LNCaP clone FGC (cell line): ENCODE measurements at regions not wholly inside any gene's neighbourhood (a gene's known extent, or its start where the extent isn't known, plus 50 kb on each side); places are given as distances from the start of the nearest gene placed in this dataset.
"Not testable (repeated sequence)": the region's sequence is repeated elsewhere in the genome, so short reads cannot be mapped to it uniquely, and the experiment has no call there.

Experiments used
- DNase-seq: peaks from one replicate; pipeline ENCODE4 v3.0.0-alpha.2; 2011; ENCODE audit warnings: low read depth
- H3K4me3 ChIP-seq: 2 replicates; pipeline ENCODE4 v1.5.1; 2011; ENCODE audit warnings: mild to moderate bottlenecking, low read depth, low read length, control low read depth
- TF ChIP-seq, protein P1 (sequence below): IDR thresholded peaks from 2 replicates; pipeline ENCODE4 v1.5.1; 2012; ENCODE audit warnings: mild to moderate bottlenecking; ENCODE audit not compliant: control insufficient read depth, insufficient read depth; ENCODE audit errors: extremely low read depth

DNA sequence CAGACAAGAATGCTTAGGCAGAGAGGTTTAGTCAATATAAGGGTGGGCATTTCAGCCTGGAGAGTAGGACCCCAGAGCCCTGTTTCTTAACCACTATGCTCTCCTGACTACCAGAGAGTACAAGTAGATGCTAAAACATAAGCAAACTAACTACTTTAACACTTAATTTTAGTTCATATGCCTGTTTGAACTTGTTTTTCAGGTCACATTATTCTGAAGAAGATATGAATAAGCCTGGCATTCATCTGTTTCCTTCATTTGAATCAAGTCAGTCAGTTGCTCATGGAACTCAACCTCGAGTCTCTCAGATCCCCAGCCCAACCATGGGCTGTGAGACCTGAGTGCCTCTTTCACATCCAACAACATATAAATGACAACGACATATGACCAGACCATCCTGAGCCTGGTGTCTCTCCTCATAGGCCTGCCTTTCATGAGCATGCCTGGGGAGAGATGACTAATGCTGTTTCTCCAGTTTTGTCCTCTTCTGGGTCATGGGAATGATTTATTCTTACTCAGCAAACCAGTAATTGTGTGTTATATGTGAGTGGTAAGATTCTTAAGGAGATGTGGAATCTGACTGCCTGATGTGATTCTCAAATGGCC is 251.1 kb upstream of the BTG1 start:
- TF ChIP-seq, protein P1, sequence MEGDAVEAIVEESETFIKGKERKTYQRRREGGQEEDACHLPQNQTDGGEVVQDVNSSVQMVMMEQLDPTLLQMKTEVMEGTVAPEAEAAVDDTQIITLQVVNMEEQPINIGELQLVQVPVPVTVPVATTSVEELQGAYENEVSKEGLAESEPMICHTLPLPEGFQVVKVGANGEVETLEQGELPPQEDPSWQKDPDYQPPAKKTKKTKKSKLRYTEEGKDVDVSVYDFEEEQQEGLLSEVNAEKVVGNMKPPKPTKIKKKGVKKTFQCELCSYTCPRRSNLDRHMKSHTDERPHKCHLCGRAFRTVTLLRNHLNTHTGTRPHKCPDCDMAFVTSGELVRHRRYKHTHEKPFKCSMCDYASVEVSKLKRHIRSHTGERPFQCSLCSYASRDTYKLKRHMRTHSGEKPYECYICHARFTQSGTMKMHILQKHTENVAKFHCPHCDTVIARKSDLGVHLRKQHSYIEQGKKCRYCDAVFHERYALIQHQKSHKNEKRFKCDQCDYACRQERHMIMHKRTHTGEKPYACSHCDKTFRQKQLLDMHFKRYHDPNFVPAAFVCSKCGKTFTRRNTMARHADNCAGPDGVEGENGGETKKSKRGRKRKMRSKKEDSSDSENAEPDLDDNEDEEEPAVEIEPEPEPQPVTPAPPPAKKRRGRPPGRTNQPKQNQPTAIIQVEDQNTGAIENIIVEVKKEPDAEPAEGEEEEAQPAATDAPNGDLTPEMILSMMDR: no peak
- no peak overlapping the region for H3K4me3 ChIP-seq
- no peak for DNase-seq

GRCh38 chr12:92395322-92395721 is 249.7 kb upstream of the BTG1 start:
- no peak for DNase-seq
- no peak overlapping the region for H3K4me3 ChIP-seq
- TF ChIP-seq, protein P1: no peak

GRCh38 chr12:92394895-92395294 is 249.2 kb upstream of the BTG1 start:
- DNase-seq: no peak
- H3K4me3 ChIP-seq: no peak overlapping the region
- TF ChIP-seq, protein P1: no peak

GRCh38 chr12:92393504-92393903 is 247.9 kb upstream of the BTG1 start:
- DNase-seq: no peak
- TF ChIP-seq, protein P1: no peak
- H3K4me3 ChIP-seq: no peak overlapping the region

DNA sequence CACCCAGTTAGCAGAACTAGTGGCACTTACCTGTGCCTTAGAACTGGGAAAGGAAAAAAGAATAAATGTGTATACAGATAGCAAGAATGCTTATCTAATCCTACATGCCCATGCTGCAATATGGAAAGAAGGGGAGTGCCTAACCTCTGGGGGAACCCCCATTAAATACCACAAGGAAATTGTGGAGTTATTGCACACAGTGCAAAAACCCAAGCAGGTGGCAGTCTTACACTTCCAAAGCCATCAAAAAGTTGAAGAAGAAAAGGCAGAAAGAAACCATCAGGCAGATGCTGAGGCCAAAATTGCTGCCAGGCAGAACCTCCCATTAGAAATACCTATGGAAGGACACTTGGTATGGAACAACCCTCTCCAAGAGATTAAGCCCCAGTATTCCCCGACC is 246.1 kb upstream of the BTG1 start:
- not testable (repeated sequence) for H3K4me3 ChIP-seq, DNase-seq

DNA sequence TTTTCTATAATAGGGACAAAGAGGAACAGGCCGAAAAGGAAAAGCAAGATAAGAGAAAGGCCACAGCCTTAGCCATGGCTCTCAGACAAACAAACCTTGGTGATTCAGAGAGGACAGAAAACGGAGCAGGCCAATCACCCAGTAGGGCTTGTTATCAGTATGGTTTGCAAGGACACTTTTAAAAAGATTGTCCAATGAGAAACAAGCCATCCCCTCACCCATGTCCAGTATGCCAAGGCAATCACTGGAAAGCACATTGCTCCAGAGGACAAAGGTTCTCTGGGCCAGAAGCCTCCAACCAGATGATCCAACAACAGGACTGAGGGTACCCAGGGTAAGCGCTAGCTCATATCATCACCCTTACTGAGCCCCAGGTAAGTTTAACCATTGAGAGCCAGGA is 243.8 kb upstream of the BTG1 start:
- TF ChIP-seq, protein P1: no peak
- H3K4me3 ChIP-seq: no peak overlapping the region
- no peak for DNase-seq

DNA sequence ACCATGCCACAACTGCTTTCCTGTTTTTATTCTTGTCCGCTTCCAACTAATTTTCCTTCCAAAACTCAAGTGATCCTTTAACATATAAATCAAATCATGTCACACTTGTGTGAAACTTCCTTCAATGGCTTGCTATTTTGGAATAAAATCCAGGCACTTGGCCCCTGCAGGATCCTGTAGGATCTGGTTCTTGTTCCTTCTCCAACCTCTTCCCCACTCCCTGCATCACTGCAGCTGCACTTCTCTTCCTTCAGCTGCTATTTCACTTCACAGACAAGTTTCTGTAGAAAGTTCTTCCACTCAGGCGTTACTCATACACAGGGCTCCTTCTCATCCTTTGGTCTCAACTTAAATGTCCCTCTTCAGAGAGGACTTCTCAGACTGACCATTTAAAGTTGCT is 239.7 kb upstream of the BTG1 start:
- no peak for DNase-seq
- no peak overlapping the region for H3K4me3 ChIP-seq
- TF ChIP-seq, protein P1: no peak
